ENCODE measurements at regions not wholly inside any gene's neighbourhood (a gene's known extent, or its start where the extent isn't known, plus 50 kb on each side); places are given as distances from the start of the nearest gene placed in this dataset.

DNA sequence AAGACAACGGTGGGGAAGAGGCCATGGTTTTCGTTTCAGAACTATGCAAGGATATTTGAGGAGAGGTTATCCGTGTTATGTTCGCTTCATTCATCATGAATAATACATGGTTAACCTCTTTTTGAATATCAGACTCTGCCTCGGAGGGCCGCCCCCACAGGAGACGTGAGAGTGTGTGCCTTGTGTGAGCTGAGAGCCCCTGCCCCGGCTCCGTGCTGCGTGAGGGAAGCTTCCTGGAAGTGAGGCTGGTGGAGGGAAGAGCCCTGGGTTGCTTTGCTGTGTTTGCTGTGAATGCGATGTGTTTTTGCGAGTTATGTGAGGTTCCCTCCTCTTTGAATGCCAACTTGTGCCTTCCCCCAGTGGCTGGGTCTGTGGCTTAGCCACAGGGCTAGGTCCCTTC is 146.0 kb upstream of the RTL1 start:
- no peak for DNase-seq
- Histone ChIP-seq H3K4me1 (no peaks in the 10 kb centered on the region), H3K27ac (no peak overlapping the region), H3K9me3 (no peaks in the 10 kb centered on the region), H3K4me3 (no peak overlapping the region), H3K36me3 (no peaks in the 10 kb centered on the region), H3K27me3 (no peaks in the 10 kb centered on the region)
- no peak for ATAC-seq
- 48% methylated on average over 2 of the region's 12 CpGs for WGBS (ENCODE audit: insufficient coverage, low coverage, low lambda C conversion rate, missing lambda C conversion rate)
- intact Hi-C loops (cut with DNase I): no loop called here
- TF ChIP-seq CTCF (IDR thresholded peaks at IDR 0.05): no peak
- TF ChIP-seq POLR2A (IDR thresholded peaks at IDR 0.05): no peak

DNA sequence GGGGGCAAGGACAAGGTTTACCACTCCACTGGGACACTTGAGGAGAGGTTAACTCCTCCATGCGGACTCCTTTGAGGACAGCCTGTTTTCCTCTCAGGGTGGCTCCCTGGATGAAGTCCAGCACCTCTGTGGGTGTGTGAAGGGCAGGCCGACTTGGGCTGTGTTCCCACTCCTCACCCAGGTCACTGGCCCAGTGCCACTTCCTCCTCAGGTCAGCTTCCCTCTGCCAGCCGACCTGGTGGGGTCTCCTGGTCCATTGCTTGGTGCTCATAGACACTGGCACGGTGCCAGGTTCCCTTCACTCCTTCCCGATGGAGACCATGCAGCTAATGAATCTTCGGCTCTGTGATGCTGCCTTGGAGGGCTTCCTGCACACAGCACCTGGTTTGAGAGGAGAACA is 146.4 kb upstream of the RTL1 start:
- Histone ChIP-seq H3K27ac (no peak overlapping the region), H3K4me1 (no peaks in the 10 kb centered on the region), H3K27me3 (no peaks in the 10 kb centered on the region), H3K9me3 (no peaks in the 10 kb centered on the region), H3K4me3 (no peak overlapping the region), H3K36me3 (no peaks in the 10 kb centered on the region)
- TF ChIP-seq POLR2A (IDR thresholded peaks at IDR 0.05): no peak
- TF ChIP-seq CTCF (IDR thresholded peaks at IDR 0.05): no peak
- WGBS (ENCODE audit: insufficient coverage, low coverage, low lambda C conversion rate, missing lambda C conversion rate): 0% methylated on average over 1 of the region's 6 CpGs
- ATAC-seq: no peak
- intact Hi-C loops (cut with DNase I): no loop called here
- DNase-seq: no peak

DNA sequence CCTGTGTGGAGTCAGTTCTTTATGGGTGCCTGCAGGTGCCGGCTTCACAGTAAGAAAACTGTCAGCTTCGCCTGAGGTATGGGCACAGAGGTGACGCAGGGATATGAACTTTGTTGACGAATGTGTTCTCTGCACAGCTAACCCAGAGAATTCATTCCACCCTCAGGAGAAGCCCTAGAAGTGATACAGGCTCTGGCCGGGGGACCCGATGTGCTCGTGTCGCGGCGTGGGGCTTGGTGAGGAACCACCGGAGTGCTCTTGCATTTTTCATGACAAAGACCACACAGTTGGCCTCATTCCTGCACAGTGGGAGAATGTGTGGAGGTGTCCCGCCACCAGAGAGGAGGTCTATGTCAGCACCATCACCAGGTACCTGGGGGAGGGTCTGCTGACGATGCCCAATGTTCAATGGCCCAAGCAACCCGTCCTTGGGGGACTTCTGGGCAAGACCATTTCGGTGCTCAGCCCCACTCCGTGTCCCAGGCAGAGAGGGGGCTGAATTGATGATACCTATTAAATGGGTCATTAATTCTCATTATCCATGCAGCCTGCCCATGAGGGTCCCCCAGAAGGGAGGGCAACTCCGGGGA is 147.5 kb upstream of the RTL1 start:
- H3K27me3 ChIP-seq: no peaks in the 10 kb centered on the region
- no peak for DNase-seq
- intact Hi-C loops (cut with DNase I): no loop called here
- H3K4me3 ChIP-seq: no peak overlapping the region
- WGBS (ENCODE audit: insufficient coverage, low coverage, low lambda C conversion rate, missing lambda C conversion rate): 94% methylated on average over 7 of the region's 17 CpGs
- H3K27ac ChIP-seq: no peak overlapping the region
- no peak for ATAC-seq
- no peaks in the 10 kb centered on the region for H3K9me3 ChIP-seq
- H3K36me3 ChIP-seq: no peaks in the 10 kb centered on the region
- TF ChIP-seq CTCF (IDR thresholded peaks at IDR 0.05) (no peak), POLR2A (IDR thresholded peaks at IDR 0.05) (no peak)
- no peaks in the 10 kb centered on the region for H3K4me1 ChIP-seq

DNA sequence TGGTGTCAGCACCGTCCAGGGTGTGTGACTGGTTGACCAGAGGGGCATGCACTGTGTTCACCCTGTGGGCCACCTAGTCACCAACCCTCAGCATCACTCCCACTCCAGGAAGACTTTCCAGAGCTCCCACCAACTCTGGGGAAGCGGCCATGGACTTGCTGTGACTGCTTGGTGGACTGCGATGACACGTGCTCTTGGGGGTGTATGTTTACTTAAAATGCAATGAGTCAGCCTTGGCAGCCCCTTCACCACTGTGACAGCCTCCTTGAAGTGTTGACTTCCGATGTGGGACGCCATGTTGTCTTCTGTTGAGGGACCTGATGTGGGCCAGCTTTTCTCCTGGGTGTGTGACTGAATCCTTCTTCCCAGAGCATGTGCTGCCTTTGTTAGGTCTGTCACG is 151.1 kb upstream of the RTL1 start:
- no peak for DNase-seq
- Histone ChIP-seq H3K9me3 (peaks cover 0 to 4% (median 0%) of the 10 kb centered on the region in 4 donors), H3K4me3 (no peak overlapping the region), H3K4me1 (no peaks in the 10 kb centered on the region), H3K36me3 (no peaks in the 10 kb centered on the region), H3K27me3 (no peaks in the 10 kb centered on the region), H3K27ac (no peak overlapping the region)
- intact Hi-C loops (cut with DNase I): no loop called here
- ATAC-seq: no peak
- WGBS (ENCODE audit: insufficient coverage, low coverage, low lambda C conversion rate, missing lambda C conversion rate): 39% methylated on average over 3 of the region's 7 CpGs
- TF ChIP-seq POLR2A (IDR thresholded peaks at IDR 0.05) (no peak), CTCF (IDR thresholded peaks at IDR 0.05) (no peak)

Data from right lobe of liver (tissue), 6 donors.